ENCODE measurements at regions not wholly inside any gene's neighbourhood (a gene's known extent, or its start where the extent isn't known, plus 50 kb on each side); places are given as distances from the start of the nearest gene placed in this dataset.

- Histone ChIP-seq H3K27ac (no peak overlapping the region), H3K27me3 (no peaks in the 10 kb centered on the region), H3K4me3 (no peak overlapping the region), H3K9me3 (no peaks in the 10 kb centered on the region), H3K36me3 (no peaks in the 10 kb centered on the region), H3K4me1 (no peaks in the 10 kb centered on the region)
- TF ChIP-seq POLR2A (IDR thresholded peaks at IDR 0.05) = no peak
- TF ChIP-seq CTCF (IDR thresholded peaks at IDR 0.05 in 4 of 5, conservative IDR thresholded peaks at IDR 0.05 in 1 of 5) = no peak
- ATAC-seq (no peak), DNase-seq (no peak)
- in situ Hi-C loops (cut with MboI; ENCODE audit: low sequenced_read_pairs in 4 of 4) (no loop called here), intact Hi-C loops (cut with DNase I; ENCODE audit: low total_unique reads) (no loop called here)
Measured at GRCh38 chr2:107597507-107597906, 229.2 kb upstream of the RGPD4 start.

GRCh38 chr2:107602801-107603200 is 223.9 kb upstream of the RGPD4 start:
- no peak for ATAC-seq
- Histone ChIP-seq H3K27me3 (no peaks in the 10 kb centered on the region), H3K27ac (no peak overlapping the region), H3K9me3 (no peaks in the 10 kb centered on the region), H3K36me3 (no peaks in the 10 kb centered on the region), H3K4me1 (no peaks in the 10 kb centered on the region), H3K4me3 (no peak overlapping the region)
- no peak for DNase-seq
- intact Hi-C loops (cut with DNase I; ENCODE audit: low total_unique reads) (no loop called here), in situ Hi-C loops (cut with MboI; ENCODE audit: low sequenced_read_pairs in 4 of 4) (no loop called here)
- TF ChIP-seq POLR2A (IDR thresholded peaks at IDR 0.05) (no peak), CTCF (IDR thresholded peaks at IDR 0.05 in 4 of 5, conservative IDR thresholded peaks at IDR 0.05 in 1 of 5) (no peak)

GRCh38 chr2:107607054-107607453 is 219.6 kb upstream of the RGPD4 start:
- ATAC-seq (no peak), DNase-seq (no peak)
- H3K4me3 ChIP-seq = no peak overlapping the region
- H3K36me3 ChIP-seq = no peaks in the 10 kb centered on the region
- H3K9me3 ChIP-seq = no peaks in the 10 kb centered on the region
- no peak overlapping the region for H3K27ac ChIP-seq
- no peak for TF ChIP-seq CTCF (IDR thresholded peaks at IDR 0.05 in 4 of 5, conservative IDR thresholded peaks at IDR 0.05 in 1 of 5)
- no peaks in the 10 kb centered on the region for H3K27me3 ChIP-seq
- intact Hi-C loops (cut with DNase I; ENCODE audit: low total_unique reads) = no loop called here
- no peaks in the 10 kb centered on the region for H3K4me1 ChIP-seq
- in situ Hi-C loops (cut with MboI; ENCODE audit: low sequenced_read_pairs in 4 of 4) = no loop called here

GRCh38 chr2:107607473-107607872 is 219.2 kb upstream of the RGPD4 start:
- DNase-seq (no peak), ATAC-seq (no peak)
- no peak overlapping the region for H3K27ac ChIP-seq
- TF ChIP-seq POLR2A (IDR thresholded peaks at IDR 0.05) = no peak
- TF ChIP-seq CTCF (IDR thresholded peaks at IDR 0.05 in 4 of 5, conservative IDR thresholded peaks at IDR 0.05 in 1 of 5) = no peak
- intact Hi-C loops (cut with DNase I; ENCODE audit: low total_unique reads) (no loop called here), in situ Hi-C loops (cut with MboI; ENCODE audit: low sequenced_read_pairs in 4 of 4) (no loop called here)
- no peaks in the 10 kb centered on the region for H3K9me3 ChIP-seq
- no peaks in the 10 kb centered on the region for H3K36me3 ChIP-seq
- H3K27me3 ChIP-seq = no peaks in the 10 kb centered on the region
- no peaks in the 10 kb centered on the region for H3K4me1 ChIP-seq
- no peak overlapping the region for H3K4me3 ChIP-seq

GRCh38 chr2:107615039-107615438 is 211.7 kb upstream of the RGPD4 start:
- no peak for ATAC-seq
- in situ Hi-C loops (cut with MboI; ENCODE audit: low sequenced_read_pairs in 4 of 4) = no loop called here
- H3K4me3 ChIP-seq = no peak overlapping the region
- H3K4me1 ChIP-seq = no peaks in the 10 kb centered on the region
- no peaks in the 10 kb centered on the region for H3K36me3 ChIP-seq
- intact Hi-C loops (cut with DNase I; ENCODE audit: low total_unique reads) = no loop called here
- H3K27ac ChIP-seq = no peak overlapping the region
- no peak for DNase-seq
- TF ChIP-seq POLR2A (IDR thresholded peaks at IDR 0.05) (no peak), CTCF (IDR thresholded peaks at IDR 0.05 in 4 of 5, conservative IDR thresholded peaks at IDR 0.05 in 1 of 5) (no peak)
- no peaks in the 10 kb centered on the region for H3K27me3 ChIP-seq
- H3K9me3 ChIP-seq = no peaks in the 10 kb centered on the region

All from gastrocnemius medialis (tissue), 4 donors.